ENCODE measurements at regions not wholly inside any gene's neighbourhood (a gene's known extent, or its start where the extent isn't known, plus 50 kb on each side); places are given as distances from the start of the nearest gene placed in this dataset.

DNA sequence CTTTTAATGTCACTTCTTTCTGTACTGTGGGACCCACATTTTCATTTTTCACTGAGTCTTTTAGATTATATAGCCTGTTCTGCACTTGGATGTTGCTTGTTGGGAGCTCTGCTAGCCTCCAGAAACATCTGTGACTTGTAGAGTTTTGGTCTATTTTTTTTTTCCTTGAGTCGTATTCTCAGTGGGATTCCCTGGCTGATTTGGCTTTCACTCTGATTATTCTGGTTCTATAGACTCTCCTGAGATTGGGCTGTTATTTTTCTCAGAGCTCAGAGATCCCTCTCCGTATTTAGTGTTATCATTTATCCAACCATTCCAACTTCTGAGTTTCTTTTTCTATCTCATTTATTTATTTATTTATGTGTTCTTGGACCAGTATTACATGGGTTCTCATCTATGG, 339.3 kb downstream of the FAM170A start:
- TF ChIP-seq, protein P1, sequence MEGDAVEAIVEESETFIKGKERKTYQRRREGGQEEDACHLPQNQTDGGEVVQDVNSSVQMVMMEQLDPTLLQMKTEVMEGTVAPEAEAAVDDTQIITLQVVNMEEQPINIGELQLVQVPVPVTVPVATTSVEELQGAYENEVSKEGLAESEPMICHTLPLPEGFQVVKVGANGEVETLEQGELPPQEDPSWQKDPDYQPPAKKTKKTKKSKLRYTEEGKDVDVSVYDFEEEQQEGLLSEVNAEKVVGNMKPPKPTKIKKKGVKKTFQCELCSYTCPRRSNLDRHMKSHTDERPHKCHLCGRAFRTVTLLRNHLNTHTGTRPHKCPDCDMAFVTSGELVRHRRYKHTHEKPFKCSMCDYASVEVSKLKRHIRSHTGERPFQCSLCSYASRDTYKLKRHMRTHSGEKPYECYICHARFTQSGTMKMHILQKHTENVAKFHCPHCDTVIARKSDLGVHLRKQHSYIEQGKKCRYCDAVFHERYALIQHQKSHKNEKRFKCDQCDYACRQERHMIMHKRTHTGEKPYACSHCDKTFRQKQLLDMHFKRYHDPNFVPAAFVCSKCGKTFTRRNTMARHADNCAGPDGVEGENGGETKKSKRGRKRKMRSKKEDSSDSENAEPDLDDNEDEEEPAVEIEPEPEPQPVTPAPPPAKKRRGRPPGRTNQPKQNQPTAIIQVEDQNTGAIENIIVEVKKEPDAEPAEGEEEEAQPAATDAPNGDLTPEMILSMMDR (IDR thresholded peaks at IDR 0.05) = no peak
- TF ChIP-seq, protein P2, sequence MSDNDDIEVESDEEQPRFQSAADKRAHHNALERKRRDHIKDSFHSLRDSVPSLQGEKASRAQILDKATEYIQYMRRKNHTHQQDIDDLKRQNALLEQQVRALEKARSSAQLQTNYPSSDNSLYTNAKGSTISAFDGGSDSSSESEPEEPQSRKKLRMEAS (IDR thresholded peaks at IDR 0.05; ENCODE audit: low read depth) = no peak
- TF ChIP-seq NFIC (IDR thresholded peaks at IDR 0.05; ENCODE audit: borderline replicate concordance) = no peak
- TF ChIP-seq GABPA (IDR thresholded peaks at IDR 0.05; ENCODE audit: low read depth) = no peak
- TF ChIP-seq FOXJ3 (CRISPR knock-in tag; IDR thresholded peaks at IDR 0.05) = no peak
- TF ChIP-seq TAF1 (IDR thresholded peaks at IDR 0.05; ENCODE audit: borderline replicate concordance, low read depth, low read length) = no peak
- no peak for TF ChIP-seq FOXM1 (IDR thresholded peaks at IDR 0.05; ENCODE audit: low read depth)
- TF ChIP-seq CHD2 (IDR thresholded peaks at IDR 0.05; ENCODE audit: low read length, partially characterized antibody) = no peak
- TF ChIP-seq POLR2AphosphoS5 (IDR thresholded peaks at IDR 0.05; ENCODE audit: low read depth, low read length) = no peak
- TF ChIP-seq, protein P3, sequence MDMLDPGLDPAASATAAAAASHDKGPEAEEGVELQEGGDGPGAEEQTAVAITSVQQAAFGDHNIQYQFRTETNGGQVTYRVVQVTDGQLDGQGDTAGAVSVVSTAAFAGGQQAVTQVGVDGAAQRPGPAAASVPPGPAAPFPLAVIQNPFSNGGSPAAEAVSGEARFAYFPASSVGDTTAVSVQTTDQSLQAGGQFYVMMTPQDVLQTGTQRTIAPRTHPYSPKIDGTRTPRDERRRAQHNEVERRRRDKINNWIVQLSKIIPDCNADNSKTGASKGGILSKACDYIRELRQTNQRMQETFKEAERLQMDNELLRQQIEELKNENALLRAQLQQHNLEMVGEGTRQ (IDR thresholded peaks at IDR 0.05; ENCODE audit: borderline replicate concordance, low read depth, low read length) = no peak
- TF ChIP-seq EP300 (IDR thresholded peaks at IDR 0.05; ENCODE audit: borderline replicate concordance in 1 of 2, low read depth in 1 of 2, low read length in 1 of 2) = no peak
- no peak for TF ChIP-seq FOSL2 (IDR thresholded peaks at IDR 0.05; ENCODE audit: borderline replicate concordance, low read depth)
